ENCODE measurements at regions not wholly inside any gene's neighbourhood (a gene's known extent, or its start where the extent isn't known, plus 50 kb on each side); places are given as distances from the start of the nearest gene placed in this dataset.

- H3K4me1 ChIP-seq (ENCODE audit: control insufficient read depth in 1 of 2, insufficient read depth in 2 of 2, low read length in 2 of 2): no peaks in the 10 kb centered on the region
- no peak overlapping the region for H3K9ac ChIP-seq (ENCODE audit: low read length)
- ATAC-seq (no peak), DNase-seq (ENCODE audit: low read depth, low spot score) (no peak)
- CTCF ChIA-PET: no interaction called here
- H3K36me3 ChIP-seq (ENCODE audit: control insufficient read depth in 1 of 2, insufficient read depth in 2 of 2, low read length in 2 of 2): no peaks in the 10 kb centered on the region
- H3K27me3 ChIP-seq (ENCODE audit: insufficient read depth, low read length): peaks cover 27% of the 10 kb centered on the region
- no peaks in the 10 kb centered on the region for H4K20me1 ChIP-seq (ENCODE audit: insufficient read depth)
- TF ChIP-seq ZNF274 (IDR thresholded peaks at IDR 0.05; ENCODE audit: low read depth, low read length): no peak
- no peak overlapping the region for H3K27ac ChIP-seq (ENCODE audit: low read depth, low read length)
- no peaks in the 10 kb centered on the region for H3K9me2 ChIP-seq (ENCODE audit: insufficient read depth)
- H3K4me3 ChIP-seq (replicated peaks in 1 of 2; ENCODE audit: low read depth in 1 of 2, low read length in 2 of 2): no peak overlapping the region
- intact Hi-C loops (cut with micrococcal nuclease): no loop called here
- POLR2A ChIA-PET: no interaction called here
- H3K9me3 ChIP-seq (ENCODE audit: control insufficient read depth in 1 of 2, insufficient read depth in 1 of 2, low read depth in 1 of 2, low read length in 2 of 2): no peaks in the 10 kb centered on the region
- no peak overlapping the region for H3K4me2 ChIP-seq (ENCODE audit: low read length)
- H2AFZ ChIP-seq (ENCODE audit: low read depth, low read length, poor library complexity, severe bottlenecking): no peak overlapping the region
- RAD21 ChIA-PET (ENCODE audit: low non-redundant PET in 1 of 2, low total read pairs in 2 of 2, uncharacterized antibody in 2 of 2, unreplicated experiment in 2 of 2): no interaction called here
- no TSS peak for BruUV-seq (replicated peaks)
- no peaks in the 10 kb centered on the region for H3K79me2 ChIP-seq (ENCODE audit: insufficient read depth, low read length)
Observed at GRCh38 chr2:88837511-88838160, 146.2 kb downstream of the RPIA start.

- no peak for DNase-seq (ENCODE audit: low read depth, low spot score)
- Histone ChIP-seq H3K4me2 (ENCODE audit: low read length) (no peak overlapping the region), H3K27ac (ENCODE audit: low read depth, low read length) (no peak overlapping the region), H2AFZ (ENCODE audit: low read depth, low read length, poor library complexity, severe bottlenecking) (no peak overlapping the region), H3K79me2 (ENCODE audit: insufficient read depth, low read length) (no peaks in the 10 kb centered on the region), H4K20me1 (ENCODE audit: insufficient read depth) (no peaks in the 10 kb centered on the region), H3K9me2 (ENCODE audit: insufficient read depth) (no peaks in the 10 kb centered on the region), H3K4me1 (ENCODE audit: control insufficient read depth in 1 of 2, insufficient read depth in 2 of 2, low read length in 2 of 2) (no peaks in the 10 kb centered on the region), H3K36me3 (ENCODE audit: control insufficient read depth in 1 of 2, insufficient read depth in 2 of 2, low read length in 2 of 2) (no peaks in the 10 kb centered on the region), H3K9ac (ENCODE audit: low read length) (no peak overlapping the region), H3K27me3 (ENCODE audit: insufficient read depth, low read length) (peaks cover 32% of the 10 kb centered on the region), H3K9me3 (ENCODE audit: control insufficient read depth in 1 of 2, insufficient read depth in 1 of 2, low read depth in 1 of 2, low read length in 2 of 2) (no peaks in the 10 kb centered on the region), H3K4me3 (replicated peaks in 1 of 2; ENCODE audit: low read depth in 1 of 2, low read length in 2 of 2) (no peak overlapping the region)
- ChIA-PET CTCF (interaction anchor here (1.1 kb wide), 1 partner anchor 42 kb away, joined by 3 read pairs; no protein-coding TSS in a partner anchor), POLR2A (no interaction called here), RAD21 (ENCODE audit: low non-redundant PET in 1 of 2, low total read pairs in 2 of 2, uncharacterized antibody in 2 of 2, unreplicated experiment in 2 of 2) (no interaction called here)
- intact Hi-C loops (cut with micrococcal nuclease): no loop called here
- ATAC-seq: no peak
- no TSS peak for BruUV-seq (replicated peaks)
- no peak for TF ChIP-seq SRF (IDR thresholded peaks at IDR 0.05; ENCODE audit: low read depth)
- no peak for TF ChIP-seq ATF3 (IDR thresholded peaks at IDR 0.05)
- TF ChIP-seq SP1 (IDR thresholded peaks at IDR 0.05; ENCODE audit: low read depth): no peak
- no peak for TF ChIP-seq YY1 (IDR thresholded peaks at IDR 0.05; ENCODE audit: extremely low read depth, insufficient replicate concordance, low read depth, low read length)
Observed at GRCh38 chr2:88838165-88838635, 146.7 kb downstream of the RPIA start.

Measured in HCT116 (cell line).